Calu3 (cell line): ENCODE measurements at regions not wholly inside any gene's neighbourhood (a gene's known extent, or its start where the extent isn't known, plus 50 kb on each side); places are given as distances from the start of the nearest gene placed in this dataset.

Experiments used
- BruUV-seq: library from RNA; stranded (reverse); fragments of 400-500 nt; replicated peaks from 2 replicates; lab custom pipeline; 2021; lab: Mats Ljungman, UMichigan
- CTCF ChIA-PET: fragments of 300-600 bp; sonication (Branson Sonifier 250); formaldehyde crosslinking; loops from one replicate; lab custom pipeline; 2022; ENCODE audit warnings: antibody characterized with exemption; lab: Charles Lee
- DNase-seq: peaks from one replicate; pipeline ENCODE4 v3.0.0; 2022
- H3K27ac Mint-ChIP-seq: one replicate; pipeline ENCODE4 v1.8.0; 2022; ENCODE audit warnings: mixed read lengths; ENCODE audit not compliant: unreplicated experiment
- H3K27me3 Mint-ChIP-seq: one replicate; pipeline ENCODE4 v1.8.0; 2022; ENCODE audit warnings: mixed read lengths; ENCODE audit not compliant: unreplicated experiment
- H3K36me3 Mint-ChIP-seq: one replicate; pipeline ENCODE4 v1.8.0; 2022; ENCODE audit warnings: mild to moderate bottlenecking, moderate library complexity, mixed read lengths; ENCODE audit not compliant: insufficient read depth, unreplicated experiment
- H3K4me1 Mint-ChIP-seq: one replicate; pipeline ENCODE4 v1.8.0; 2022; ENCODE audit warnings: mild to moderate bottlenecking, low read depth, mixed read lengths; ENCODE audit not compliant: unreplicated experiment
- H3K4me3 Mint-ChIP-seq: one replicate; pipeline ENCODE4 v1.8.0; 2022; ENCODE audit warnings: mild to moderate bottlenecking, low read depth, moderate library complexity, mixed read lengths; ENCODE audit not compliant: unreplicated experiment
- H3K9me3 Mint-ChIP-seq: one replicate; pipeline ENCODE4 v1.8.0; 2022; ENCODE audit warnings: low read depth, mixed read lengths; ENCODE audit not compliant: unreplicated experiment
- intact Hi-C: fragments of 100-400 bp; cut with micrococcal nuclease; formaldehyde crosslinking; loops from one replicate; pipeline ENCODE4 v1.10.0; 2022; ENCODE audit not compliant: unreplicated experiment
- TF ChIP-seq, protein P1 (sequence below): fragments of 200-600 bp; IDR thresholded peaks from one replicate; pipeline ENCODE4 v1.8.0; 2022; ENCODE audit warnings: antibody characterized with exemption; ENCODE audit not compliant: unreplicated experiment

DNA sequence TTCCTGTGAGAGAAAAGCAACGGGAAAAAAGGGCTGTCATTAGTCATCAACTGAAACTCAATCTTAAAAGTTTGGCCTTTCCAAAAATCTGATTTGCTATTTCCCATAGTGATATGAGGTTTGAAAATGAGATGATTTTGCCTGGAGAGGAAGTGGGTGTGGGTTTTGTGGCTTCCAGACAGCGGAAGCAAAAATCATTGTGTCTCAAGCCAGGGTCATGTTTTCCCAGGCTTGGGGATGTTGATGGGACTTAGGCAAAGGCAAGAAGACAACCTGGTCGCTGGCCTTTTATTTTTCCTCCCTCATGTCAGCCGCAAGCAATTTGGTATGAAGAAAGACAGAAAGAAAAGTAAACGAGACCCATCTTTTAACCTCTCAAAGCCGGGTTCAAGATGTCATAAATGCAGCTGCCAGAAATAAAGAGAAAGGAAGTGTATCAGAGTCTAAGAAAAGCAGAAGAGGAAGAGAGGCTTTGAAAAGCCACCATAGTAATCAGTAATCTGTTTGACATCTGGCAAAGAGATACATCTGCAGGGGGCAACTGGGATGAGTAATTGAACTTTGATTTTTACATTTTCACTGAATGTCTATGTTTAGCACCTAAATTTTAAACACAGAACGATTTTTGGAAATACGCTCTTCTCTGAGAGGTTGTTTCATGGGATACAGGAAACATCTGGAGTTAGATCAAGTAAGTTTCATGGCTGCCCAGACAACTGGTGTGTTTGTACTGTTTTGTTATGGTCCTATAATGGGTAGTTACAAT, 521.6 kb upstream of the SLIT2 start:
- no peaks in the 10 kb centered on the region for H3K27me3 Mint-ChIP-seq
- no peak overlapping the region for H3K4me3 Mint-ChIP-seq
- BruUV-seq: no TSS peak
- H3K4me1 Mint-ChIP-seq: no peaks in the 10 kb centered on the region
- TF ChIP-seq, protein P1, sequence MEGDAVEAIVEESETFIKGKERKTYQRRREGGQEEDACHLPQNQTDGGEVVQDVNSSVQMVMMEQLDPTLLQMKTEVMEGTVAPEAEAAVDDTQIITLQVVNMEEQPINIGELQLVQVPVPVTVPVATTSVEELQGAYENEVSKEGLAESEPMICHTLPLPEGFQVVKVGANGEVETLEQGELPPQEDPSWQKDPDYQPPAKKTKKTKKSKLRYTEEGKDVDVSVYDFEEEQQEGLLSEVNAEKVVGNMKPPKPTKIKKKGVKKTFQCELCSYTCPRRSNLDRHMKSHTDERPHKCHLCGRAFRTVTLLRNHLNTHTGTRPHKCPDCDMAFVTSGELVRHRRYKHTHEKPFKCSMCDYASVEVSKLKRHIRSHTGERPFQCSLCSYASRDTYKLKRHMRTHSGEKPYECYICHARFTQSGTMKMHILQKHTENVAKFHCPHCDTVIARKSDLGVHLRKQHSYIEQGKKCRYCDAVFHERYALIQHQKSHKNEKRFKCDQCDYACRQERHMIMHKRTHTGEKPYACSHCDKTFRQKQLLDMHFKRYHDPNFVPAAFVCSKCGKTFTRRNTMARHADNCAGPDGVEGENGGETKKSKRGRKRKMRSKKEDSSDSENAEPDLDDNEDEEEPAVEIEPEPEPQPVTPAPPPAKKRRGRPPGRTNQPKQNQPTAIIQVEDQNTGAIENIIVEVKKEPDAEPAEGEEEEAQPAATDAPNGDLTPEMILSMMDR: no peak
- no peaks in the 10 kb centered on the region for H3K9me3 Mint-ChIP-seq
- no peak for DNase-seq
- no peaks in the 10 kb centered on the region for H3K36me3 Mint-ChIP-seq
- no peak overlapping the region for H3K27ac Mint-ChIP-seq
- intact Hi-C loops: loop anchor here (10.0 kb wide), 1 partner anchor 245 kb away; no protein-coding TSS in a partner anchor
- CTCF ChIA-PET: no interaction called here

DNA sequence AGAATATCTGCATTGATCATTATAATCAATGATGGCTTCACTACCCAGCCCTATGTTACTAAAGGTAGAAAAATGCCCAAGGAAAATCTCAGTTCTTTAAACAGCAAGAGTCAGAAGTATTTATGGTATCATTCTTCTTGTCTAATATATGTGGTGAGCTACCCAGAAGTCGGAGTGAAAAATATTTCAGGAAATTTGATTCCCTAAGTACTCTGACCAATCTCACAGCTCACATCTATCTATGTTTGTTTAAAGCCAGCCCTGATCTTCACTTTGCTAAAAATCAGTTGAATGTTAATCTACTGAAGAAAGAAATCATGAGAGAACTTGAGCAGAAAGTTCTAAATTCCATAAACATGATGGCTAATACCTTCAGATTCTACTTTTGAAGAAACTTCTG, 522.9 kb upstream of the SLIT2 start:
- Mint-ChIP-seq H3K27me3 (no peaks in the 10 kb centered on the region), H3K4me1 (no peaks in the 10 kb centered on the region)

DNA sequence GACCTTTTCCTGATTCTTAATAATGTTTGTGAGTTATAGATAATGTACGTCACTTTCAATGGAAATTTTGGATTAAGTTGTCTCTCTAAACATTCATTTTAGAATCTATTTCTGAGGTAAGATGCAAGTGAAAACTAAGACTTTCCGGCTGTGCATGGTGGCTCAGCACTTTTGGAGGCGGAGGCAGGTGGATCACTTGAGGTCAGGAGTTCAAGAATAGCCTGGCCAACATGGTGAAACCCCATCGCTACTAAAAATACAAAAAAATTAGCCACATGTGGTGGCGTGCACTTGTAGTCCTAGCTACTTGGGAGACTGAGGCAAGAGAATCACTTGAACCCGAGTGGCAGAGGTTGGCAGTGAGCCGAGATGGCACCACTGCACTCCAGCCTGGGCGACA, 524.6 kb upstream of the SLIT2 start:
- Mint-ChIP-seq H3K4me3 (no peak overlapping the region), H3K27ac (no peak overlapping the region), H3K27me3 (no peaks in the 10 kb centered on the region), H3K4me1 (peaks cover 12% of the 10 kb centered on the region), H3K9me3 (peaks cover 4% of the 10 kb centered on the region), H3K36me3 (no peaks in the 10 kb centered on the region)
- intact Hi-C loops: no loop called here
- BruUV-seq: no TSS peak
- TF ChIP-seq, protein P1: no peak
- CTCF ChIA-PET: no interaction called here
- DNase-seq: no peak

More for the DNA sequence above, 522.9 kb upstream of the SLIT2 start:
- BruUV-seq: no TSS peak
- Mint-ChIP-seq H3K4me3 (no peak overlapping the region), H3K36me3 (no peaks in the 10 kb centered on the region), H3K27ac (no peak overlapping the region), H3K9me3 (no peaks in the 10 kb centered on the region)
- CTCF ChIA-PET: no interaction called here
- DNase-seq: no peak
- TF ChIP-seq, protein P1: no peak
- intact Hi-C loops: no loop called here

DNA sequence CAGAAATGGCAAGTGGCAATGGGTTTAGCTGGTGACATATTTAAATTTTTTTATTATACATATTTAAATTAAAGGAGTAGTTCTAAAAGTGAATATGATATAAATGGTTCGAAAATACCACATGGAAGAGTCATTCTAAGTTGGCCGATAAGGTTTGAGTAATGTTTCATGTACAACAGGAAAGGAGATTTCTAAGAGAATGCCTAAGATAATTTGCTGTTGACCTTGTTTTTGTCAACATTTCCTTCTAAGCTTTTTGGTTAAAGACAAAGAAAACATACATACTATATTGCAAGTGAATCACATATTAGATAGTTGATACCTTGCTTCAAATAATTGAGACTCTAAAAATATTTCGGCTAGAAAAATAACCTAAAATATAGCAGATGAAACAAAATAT, 526.6 kb upstream of the SLIT2 start:
- Mint-ChIP-seq H3K4me1 (peaks cover 15% of the 10 kb centered on the region), H3K27me3 (no peaks in the 10 kb centered on the region), H3K27ac (no peak overlapping the region), H3K4me3 (no peak overlapping the region), H3K36me3 (no peaks in the 10 kb centered on the region), H3K9me3 (peaks cover 4% of the 10 kb centered on the region)
- CTCF ChIA-PET: no interaction called here
- intact Hi-C loops: no loop called here
- TF ChIP-seq, protein P1: no peak
- BruUV-seq: no TSS peak
- no peak for DNase-seq
